HG03135 (cell line): ENCODE measurements at regions not wholly inside any gene's neighbourhood (a gene's known extent, or its start where the extent isn't known, plus 50 kb on each side); places are given as distances from the start of the nearest gene placed in this dataset.
"Not testable (repeated sequence)": the region's sequence is repeated elsewhere in the genome, so short reads cannot be mapped to it uniquely, and the experiment has no call there.

Experiments
- ATAC-seq: cut with Tn5 transposase; IDR thresholded peaks from one replicate; pipeline ENCODE4 v1.9.1; 2021; ENCODE audit warnings: mild to moderate bottlenecking, moderate library complexity; ENCODE audit not compliant: unreplicated experiment

DNA sequence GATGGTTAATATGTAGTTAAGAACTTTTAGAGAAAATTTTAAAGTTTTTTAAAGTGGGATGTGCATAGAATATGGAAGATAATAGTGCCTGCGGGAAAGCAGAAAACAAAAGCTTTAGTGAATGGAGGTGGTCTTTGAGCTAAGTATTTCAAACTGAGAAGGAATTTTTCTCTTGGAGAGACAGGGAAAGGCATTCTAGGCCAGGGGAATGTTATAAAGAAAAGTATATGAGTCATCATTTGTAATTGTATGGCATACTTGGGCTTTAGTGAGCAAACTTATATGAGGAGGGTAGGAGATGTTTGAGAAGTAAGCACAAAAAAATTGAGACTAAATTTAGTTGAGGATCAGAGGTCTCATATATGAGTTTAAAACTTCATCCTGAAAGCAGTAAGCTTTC, 467.0 kb downstream of the PPARGC1A start:
- ATAC-seq, result no peak

DNA sequence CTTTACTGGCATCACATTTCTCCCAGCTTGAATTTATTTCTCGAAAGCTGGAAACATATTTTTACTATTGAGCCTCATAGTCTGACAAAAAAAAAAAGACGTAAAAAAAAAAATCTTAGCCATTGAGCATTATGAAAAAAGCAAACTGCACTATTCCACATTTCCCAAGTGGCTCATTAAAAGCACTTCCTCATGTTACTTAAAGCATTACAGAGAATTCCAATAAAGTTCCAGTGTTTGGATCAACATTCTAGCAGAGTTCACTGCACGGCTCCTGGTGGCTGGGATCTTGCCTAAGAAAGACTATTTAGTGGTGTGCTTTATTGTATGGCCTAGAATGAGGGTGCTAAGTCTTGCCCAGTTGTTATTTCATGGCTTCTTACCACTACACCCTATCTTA, 476.2 kb downstream of the PPARGC1A start:
- no peak for ATAC-seq

DNA sequence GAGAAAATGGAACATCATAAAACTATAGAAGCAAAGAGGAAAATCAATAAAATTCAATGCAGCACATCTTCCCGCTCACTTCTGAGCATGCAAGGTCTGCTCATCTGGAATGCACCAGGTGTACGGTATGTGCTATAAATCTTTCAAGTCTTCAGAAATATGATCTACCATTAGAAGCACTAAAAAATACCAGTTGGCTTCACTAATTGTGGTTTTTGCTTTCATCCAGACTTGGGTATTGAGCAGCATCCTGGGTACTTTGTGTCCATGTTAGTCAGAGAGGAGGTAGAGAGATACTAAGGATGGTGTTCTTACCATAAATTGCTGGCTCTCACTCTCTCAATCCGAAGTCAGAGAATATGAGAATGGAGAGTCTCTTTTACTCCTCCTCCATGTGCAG, 477.1 kb downstream of the PPARGC1A start:
- ATAC-seq, result no peak

DNA sequence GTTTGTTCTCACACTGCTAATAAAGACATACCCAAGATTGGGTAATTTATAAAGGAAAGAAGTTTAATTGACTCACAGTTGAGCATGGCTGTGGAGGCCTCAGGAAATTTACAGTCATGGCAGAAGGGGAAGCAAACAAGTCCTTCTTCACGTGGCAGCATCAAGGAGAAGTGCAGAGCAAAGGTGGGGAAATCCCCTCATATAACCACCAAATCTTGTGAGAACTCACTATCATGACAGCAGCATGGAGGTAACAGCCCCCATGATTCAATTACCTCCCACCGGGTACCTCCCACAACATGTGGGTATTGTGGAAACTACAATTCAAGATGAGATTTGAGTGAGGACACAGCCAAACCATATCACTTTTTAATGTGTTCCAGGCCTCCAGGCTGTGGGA, 480.9 kb downstream of the PPARGC1A start:
- ATAC-seq, result not testable (repeated sequence)

DNA sequence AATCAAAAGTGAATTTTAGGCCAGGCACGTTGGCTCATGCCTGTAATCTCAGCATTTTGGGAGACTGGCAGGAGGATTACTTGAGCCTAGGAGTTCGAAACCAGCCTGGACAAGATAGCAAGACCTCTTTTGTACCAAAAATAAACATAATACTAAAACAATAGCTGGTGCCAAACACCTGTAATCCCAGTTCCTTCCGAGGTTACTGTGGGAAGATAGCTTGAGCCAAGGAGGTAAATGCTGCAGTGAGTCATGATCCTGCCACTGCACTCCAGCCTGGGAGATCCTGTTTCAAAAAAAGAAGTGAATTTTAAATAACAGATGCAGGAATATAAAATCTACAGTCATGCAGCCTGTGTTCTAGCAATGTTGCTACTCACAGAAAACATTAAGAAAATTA, 488.3 kb downstream of the PPARGC1A start:
- no peak for ATAC-seq

DNA sequence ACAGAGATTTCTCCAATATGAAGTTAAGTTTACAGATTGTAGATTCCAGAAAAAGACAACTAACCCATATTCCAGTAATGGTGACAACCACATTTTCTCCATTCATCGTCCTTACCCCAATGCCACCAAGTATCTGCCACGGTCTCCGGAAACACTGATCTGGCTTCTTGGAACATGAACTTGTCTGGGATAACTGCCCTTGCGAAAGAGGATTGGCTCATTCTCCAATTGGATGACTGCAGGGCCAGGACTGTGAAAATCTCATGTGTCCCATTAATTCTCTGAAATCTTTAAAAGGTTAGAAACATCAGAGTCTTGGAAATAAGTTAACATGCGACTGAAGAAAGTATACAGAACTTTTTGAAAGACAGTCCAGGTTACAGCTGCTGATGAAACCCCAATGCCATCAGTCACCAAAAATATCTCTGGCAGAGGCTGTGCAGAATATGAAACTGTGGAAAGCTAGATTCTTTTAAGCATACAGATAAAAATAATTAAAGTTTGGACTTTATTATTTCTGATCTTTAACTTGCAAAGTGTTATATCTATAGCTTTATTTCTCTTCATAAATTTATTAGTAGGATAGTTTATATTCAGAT, 496.9 kb downstream of the PPARGC1A start:
- no peak for ATAC-seq

DNA sequence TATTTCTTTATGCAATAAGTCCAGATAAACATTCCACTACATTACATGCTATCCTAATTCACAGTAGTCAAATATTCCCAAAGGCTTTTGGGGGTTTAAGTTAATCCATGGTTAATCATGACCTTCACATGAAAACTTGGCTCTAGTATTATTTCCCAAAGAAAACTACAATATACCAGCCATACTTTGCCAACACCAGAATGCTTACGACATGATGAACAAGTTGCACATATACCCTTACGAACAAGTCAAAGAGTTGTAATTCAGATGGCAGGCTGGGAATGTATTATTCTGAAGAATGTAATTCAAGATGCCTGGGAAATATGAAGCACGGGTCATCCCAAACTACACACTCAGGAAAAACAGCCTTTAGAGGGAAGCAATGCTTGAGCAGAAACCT, 499.6 kb downstream of the PPARGC1A start:
- no peak for ATAC-seq

DNA sequence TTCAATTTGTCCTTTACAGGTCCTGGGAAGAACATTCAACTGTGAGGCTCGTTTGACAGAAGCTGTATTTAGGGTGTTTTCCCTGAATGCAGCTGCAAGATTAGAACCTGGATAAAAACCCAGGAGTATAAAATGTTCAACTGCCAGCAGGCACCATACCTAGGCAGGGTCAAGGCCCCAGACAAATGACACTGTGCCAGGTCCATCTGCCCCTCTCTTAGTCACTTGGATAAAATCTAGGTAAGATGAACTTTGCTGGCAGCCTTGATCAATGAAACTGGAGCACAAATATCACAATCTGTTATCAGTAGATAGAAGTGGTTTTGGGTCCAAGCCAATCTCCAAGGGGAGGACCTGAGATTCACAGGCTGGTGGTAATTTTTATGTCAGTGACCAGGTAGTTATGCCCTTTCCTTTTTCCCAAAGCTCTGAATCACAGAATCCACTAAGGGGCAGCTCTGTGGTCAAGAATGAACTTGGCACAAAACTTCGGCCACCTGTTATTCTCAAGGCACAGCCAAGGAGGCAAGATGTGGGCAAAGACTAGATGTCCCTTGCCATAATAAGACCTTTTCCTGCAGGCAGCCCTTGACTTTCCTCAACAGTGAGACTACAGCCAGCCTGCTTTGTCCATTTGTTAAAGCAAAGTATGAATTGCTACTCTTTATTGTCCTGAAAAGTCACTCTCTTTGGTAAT, 501.0 kb downstream of the PPARGC1A start:
- ATAC-seq, result no peak

DNA sequence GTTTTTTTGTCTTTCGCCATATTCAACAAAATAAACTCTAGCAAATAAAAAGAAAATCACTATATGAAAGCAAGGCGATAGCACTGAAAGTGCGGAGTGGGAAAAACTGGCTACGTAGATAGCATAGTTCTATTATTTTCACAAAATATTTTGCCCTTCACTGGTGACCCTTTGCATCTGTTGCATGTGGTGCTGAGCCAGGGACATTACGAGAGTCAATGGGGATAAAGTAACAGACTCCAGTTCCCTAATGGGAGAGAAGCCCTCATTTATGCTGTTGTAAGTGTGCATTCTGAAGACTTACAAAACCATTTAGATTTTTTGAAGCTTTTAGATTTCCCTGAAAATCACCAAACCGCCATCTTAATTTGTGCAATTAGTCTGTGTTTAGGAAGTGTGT, 501.6 kb downstream of the PPARGC1A start:
- no peak for ATAC-seq

DNA sequence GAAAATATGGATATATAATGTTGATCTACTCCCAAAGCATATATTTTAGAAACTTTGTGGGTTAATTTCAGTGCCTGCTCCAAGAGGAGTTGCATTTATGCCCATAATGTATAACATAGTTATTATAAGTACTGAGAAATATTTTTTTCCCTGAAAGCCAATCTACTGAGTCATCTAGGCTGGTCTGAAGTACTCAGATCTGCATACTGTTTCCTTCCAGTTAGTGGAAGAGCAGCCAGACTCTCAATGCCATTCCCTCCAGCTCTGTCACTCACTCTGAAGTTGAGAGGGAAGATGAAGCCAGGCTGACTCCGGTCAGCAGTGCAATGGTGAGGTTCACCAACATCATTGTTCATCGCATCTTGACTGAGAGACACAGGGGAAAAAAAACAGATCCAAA, 505.1 kb downstream of the PPARGC1A start:
- no peak for ATAC-seq

DNA sequence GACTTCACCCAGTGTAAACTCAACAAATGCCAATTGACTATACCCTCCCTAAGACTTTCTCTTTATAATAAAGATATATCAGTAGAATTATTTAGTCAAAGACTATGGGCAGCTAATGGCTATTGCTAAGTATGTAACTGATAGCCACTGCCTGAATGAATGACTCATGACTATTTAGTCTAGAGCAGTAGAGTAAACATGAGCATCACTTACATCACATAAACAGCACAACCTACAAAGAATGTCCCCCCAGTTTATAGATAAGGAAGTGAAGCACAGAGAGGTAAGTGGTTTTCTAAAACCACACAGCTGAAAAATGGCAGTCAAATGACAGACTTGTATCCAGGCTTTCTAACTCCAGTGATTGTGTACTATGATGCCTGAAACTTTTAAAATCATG, 507.0 kb downstream of the PPARGC1A start:
- ATAC-seq, result no peak

DNA sequence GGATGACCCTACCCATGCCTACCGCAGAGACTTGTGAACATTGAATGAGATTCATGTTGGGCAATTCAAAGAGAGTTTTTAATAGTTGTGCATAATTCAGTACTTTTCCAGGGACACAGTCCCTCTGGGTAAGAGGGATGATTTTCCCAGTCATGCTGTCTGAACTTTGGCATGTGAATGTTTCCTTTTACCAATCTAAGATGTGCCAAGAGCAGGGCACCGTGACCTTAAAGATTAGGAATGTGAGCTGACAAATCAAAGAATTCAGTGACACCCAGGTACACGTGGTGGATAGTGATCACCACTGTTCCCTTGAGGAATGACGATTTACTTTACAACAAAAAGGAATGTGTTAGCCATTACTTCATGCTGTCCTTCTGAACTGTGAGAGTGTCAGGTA, 515.6 kb downstream of the PPARGC1A start:
- no peak for ATAC-seq

DNA sequence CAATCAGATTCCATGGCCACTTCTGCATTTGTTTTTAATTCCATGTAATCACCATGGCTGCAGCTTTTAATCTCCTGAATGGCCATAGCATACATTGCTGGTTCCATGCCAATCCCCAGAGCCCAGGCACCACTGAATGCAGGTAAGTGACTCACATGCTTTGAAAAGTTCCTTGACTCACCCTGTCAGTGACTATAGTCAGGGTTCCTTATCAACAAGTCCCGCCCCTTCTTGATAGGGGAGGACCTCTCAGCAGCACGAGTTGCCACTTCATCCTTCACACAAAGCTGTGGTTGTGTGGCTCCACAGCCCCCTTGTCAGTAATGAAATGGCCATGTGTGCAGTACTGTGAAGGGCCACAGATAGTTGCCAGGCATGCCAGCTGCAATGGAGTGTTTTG, 516.6 kb downstream of the PPARGC1A start:
- ATAC-seq, result no peak

DNA sequence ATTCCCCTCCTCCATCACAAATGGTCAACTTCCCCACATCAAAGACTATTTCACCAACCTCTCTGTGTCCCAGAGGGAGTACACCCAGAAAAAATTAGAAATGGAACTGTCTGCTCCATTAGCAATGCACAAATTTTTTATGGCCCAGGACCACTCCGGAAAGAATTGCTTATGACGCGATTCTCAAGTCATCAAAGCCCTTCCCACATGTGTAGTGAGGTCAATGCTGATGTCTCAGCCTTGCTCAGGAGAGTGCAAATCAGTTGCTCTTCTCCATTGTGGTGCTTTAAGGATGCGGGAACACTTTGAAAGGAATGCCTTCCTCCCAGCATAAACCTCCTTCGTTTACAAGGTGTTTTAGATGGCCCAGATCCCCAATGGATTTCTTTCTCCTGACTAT, 518.3 kb downstream of the PPARGC1A start:
- ATAC-seq, result no peak

DNA sequence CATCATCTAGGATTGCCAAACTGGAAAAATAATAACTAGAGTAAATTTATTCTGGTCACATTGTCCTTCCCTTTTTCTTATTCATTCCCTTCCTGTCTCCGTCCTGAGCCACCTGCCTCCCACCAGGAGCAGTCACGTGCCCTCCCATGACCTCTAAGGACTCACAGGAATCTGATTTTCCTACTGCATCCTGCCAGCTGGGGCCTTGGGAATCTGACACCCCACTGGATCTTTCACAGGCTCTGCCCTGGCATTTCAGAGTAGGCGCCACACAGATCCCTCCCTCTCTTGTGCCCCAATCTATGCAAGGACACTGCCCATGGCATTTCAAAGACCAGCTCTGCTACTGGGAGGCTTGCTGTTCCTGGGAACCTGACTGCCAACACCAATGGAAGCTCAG, 520.5 kb downstream of the PPARGC1A start:
- no peak for ATAC-seq

DNA sequence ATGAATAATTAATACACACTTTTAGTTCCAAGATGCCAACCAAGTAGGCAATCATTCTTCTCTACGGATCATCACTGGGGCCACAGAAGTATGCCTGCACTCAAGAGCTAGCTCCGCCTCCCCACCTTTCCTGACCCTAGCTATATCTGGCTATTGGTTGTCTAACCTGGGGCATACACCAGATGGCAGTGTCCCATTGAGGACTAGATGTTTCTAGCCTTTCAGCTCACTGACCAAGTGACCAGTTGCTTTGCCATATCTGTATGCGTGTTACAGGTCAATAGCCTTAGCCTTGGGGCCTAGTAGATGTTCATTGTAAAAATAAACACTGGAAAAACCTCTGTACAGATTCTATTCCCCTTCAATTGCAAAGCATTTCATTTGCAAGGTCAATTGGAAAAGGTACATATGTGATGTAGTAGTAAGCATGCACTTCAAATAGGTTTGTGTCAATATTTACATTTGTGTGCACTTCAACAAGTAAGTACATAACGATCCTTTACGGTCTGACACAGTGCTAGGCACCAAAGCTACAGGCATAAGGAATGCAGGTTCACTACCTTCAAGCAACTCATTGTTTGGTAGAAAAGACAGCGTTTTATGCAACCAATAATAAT, 521.7 kb downstream of the PPARGC1A start:
- ATAC-seq, result no peak

DNA sequence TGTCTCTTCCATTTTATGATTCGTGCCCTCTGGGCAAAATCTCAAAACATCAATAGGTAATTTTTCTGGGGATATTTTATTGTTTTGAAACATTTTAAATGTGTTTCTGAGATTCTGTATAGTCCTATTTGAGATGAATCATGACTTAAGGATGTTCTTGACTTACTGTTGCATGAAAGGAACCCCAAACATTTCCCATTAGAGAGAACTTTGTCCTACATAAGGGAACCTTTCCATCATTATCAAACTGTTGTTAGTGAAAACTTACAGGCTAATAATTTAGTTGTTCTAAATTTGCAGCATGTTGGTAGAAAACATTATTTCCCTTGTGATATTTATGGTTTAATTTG, 523.3 kb downstream of the PPARGC1A start:
- ATAC-seq, result no peak

DNA sequence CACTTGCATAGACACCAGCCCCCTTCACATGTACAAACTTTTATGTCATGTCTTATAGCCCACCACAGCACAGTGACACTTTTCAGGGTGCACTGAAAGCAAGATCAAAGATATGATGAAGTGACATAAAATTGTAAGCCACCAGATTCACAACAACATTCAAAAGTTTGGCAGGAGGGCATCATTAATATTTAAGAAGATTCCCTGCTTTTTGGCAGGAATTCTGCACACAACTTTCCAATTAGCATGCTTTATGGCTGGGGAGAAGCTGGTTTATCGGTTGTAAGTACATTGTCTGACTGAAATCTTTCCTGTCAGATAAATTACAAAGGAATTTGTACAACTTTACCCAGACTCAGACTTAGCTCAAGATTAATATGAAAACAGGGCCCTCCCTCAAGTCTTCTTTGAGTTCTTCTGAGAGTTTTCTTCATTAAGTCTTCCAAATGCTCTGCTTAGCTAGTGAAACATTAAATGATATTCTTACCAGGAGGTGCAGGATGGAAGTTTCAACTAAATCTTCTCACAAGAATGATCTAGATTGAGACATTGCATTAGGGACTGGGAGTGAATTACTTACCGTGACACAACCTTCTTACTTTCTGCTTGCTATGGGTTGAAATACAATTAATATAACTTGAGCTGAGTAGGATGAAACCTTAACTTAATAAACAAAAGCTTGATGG, 523.8 kb downstream of the PPARGC1A start:
- ATAC-seq, result no peak

DNA sequence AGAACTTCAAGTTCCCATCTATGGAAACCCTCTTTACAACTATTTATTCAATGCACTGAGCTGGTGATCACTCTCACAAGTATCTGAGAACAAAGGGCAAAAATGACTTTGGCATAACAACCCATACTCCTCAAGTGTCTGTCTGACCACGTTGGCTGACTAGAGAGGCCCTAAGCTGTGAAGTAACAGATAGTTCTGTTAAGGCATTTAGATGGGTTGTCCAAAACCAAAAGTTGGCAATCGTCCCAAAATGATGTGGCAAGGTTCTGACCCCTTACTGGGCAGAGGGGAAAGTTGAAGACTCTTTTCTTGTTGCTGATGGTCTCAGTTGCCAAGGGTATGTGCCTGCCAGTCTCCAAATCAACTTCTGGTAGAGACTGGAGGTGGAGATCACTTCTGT, 524.8 kb downstream of the PPARGC1A start:
- ATAC-seq, result no peak

DNA sequence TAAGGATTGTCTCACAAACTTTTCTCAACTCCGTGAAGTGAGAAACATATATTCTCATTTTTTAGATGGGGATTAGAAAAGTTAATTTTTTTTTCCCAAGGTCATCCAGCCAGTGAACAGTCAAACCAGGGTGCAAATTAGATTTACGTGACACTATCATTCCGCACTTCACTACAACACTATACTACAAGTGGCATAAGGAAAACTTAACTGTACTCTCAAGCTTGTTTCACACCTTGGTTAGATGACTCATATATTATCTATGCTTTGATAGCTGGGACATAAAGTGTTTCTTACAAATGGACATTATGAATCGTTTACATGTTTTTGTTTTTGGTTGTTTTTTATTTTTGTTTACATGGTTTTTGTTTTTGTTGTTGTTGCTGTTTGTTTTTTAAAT, 525.7 kb downstream of the PPARGC1A start:
- no peak for ATAC-seq

DNA sequence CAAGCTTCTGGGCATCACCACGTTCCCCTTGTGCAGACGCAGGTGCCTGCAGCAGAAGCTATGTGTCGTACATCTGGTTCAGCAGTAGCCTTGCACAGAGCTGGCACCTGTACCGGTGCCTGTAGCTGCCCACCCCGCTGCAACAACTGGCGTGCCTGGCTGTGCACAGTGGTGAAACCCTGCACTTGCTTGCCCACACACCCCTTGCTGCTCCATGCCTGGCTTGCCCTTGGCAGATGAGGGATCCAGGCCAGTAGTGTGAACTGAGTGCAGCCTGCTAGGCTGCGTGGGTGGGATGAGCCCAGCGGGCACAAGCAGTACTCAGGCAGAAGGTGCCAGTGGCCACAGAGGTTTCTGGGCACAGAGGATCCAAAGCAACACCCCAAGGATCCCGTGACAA, 528.4 kb downstream of the PPARGC1A start:
- ATAC-seq, result no peak

DNA sequence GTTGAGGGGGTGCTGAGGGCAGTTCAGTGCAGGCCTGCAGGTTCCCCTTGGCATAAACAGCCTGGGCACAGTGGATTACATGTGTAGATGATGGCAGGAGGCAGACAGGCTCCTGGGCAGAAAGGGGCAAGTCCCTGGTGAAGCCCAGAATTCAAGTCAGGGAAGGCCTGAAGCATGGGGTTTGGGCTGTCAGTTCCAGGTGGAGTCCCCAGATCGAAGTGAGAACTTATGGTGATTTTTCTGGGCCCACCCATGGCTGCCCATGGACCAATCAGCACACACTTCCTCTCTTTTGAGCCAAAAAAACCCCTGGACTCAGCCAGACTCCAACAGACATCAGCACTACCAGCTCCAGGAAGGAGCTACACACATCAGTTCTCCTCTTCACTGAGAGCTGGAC, 529.1 kb downstream of the PPARGC1A start:
- ATAC-seq, result no peak
